ENCODE measurements at regions not wholly inside any gene's neighbourhood (a gene's known extent, or its start where the extent isn't known, plus 50 kb on each side); places are given as distances from the start of the nearest gene placed in this dataset.
A peak's percentile ranks its signal among the peaks of the same experiment; 100 is the strongest.
"Not testable (repeated sequence)": the region's sequence is repeated elsewhere in the genome, so short reads cannot be mapped to it uniquely, and the experiment has no call there.

GRCh38 chr9:13915591-13916301 is 398.2 kb downstream of the NFIB start:
- Histone ChIP-seq H3K36me3 (ENCODE audit: control insufficient read depth in 4 of 4, insufficient read depth in 4 of 4, low read length in 4 of 4) (no peaks in the 10 kb centered on the region), H3K9me3 (ENCODE audit: control insufficient read depth in 4 of 4, insufficient read depth in 3 of 4, low read length in 3 of 4) (no peaks in the 10 kb centered on the region), H3K4me1 (ENCODE audit: control insufficient read depth in 5 of 5, insufficient read depth in 5 of 5, low read length in 5 of 5) (peaks cover 0 to 8% (median 0%) of the 10 kb centered on the region in 5 donors), H3K4me3 (no peak overlapping the region), H3K9ac (ENCODE audit: insufficient read depth in 1 of 2, low read length in 2 of 2) (no peak overlapping the region), H3K27me3 (ENCODE audit: control insufficient read depth in 3 of 3, insufficient read depth in 3 of 3, low read length in 2 of 3) (no peaks in the 10 kb centered on the region), H3K27ac (ENCODE audit: low read depth in 1 of 2, low read length in 1 of 2) (peak overlapping the region in 1 of 2 donors; percentile 70)
- TF ChIP-seq CTCF (IDR thresholded peaks at IDR 0.05; ENCODE audit: control extremely low read depth, extremely low read depth): no peak
- DNase-seq: no peak
- 80 to 86% methylated on average over 4 of the region's 4 CpGs for WGBS, 2 donors
- ATAC-seq (ENCODE audit: insufficient read depth, low FRiP score): no peak

GRCh38 chr9:13915131-13915530 is 398.8 kb downstream of the NFIB start:
- Histone ChIP-seq H3K27ac (ENCODE audit: low read depth in 1 of 2, low read length in 1 of 2) (peak overlapping the region in 1 of 2 donors; percentile 70), H3K4me3 (no peak overlapping the region), H3K9me3 (ENCODE audit: control insufficient read depth in 4 of 4, insufficient read depth in 3 of 4, low read length in 3 of 4) (no peaks in the 10 kb centered on the region), H3K36me3 (ENCODE audit: control insufficient read depth in 4 of 4, insufficient read depth in 4 of 4, low read length in 4 of 4) (no peaks in the 10 kb centered on the region), H3K4me1 (ENCODE audit: control insufficient read depth in 5 of 5, insufficient read depth in 5 of 5, low read length in 5 of 5) (peaks cover 0 to 3% (median 0%) of the 10 kb centered on the region in 5 donors), H3K27me3 (ENCODE audit: control insufficient read depth in 3 of 3, insufficient read depth in 3 of 3, low read length in 2 of 3) (no peaks in the 10 kb centered on the region), H3K9ac (ENCODE audit: insufficient read depth in 1 of 2, low read length in 2 of 2) (no peak overlapping the region)
- DNase-seq (no peak), ATAC-seq (ENCODE audit: insufficient read depth, low FRiP score) (no peak)
- 94 to 95% methylated on average over 1 of the region's 1 CpG for WGBS, 2 donors
- no peak for TF ChIP-seq CTCF (IDR thresholded peaks at IDR 0.05; ENCODE audit: control extremely low read depth, extremely low read depth)

GRCh38 chr9:13911473-13911872 is 402.5 kb downstream of the NFIB start:
- H3K9me3 ChIP-seq (ENCODE audit: control insufficient read depth in 4 of 4, insufficient read depth in 3 of 4, low read length in 3 of 4): no peaks in the 10 kb centered on the region
- DNase-seq (no peak), ATAC-seq (ENCODE audit: insufficient read depth, low FRiP score) (no peak)
- H3K4me1 ChIP-seq (ENCODE audit: control insufficient read depth in 5 of 5, insufficient read depth in 5 of 5, low read length in 5 of 5): no peaks in the 10 kb centered on the region
- H3K27ac ChIP-seq (ENCODE audit: low read depth in 1 of 2, low read length in 1 of 2): no peak overlapping the region
- H3K27me3 ChIP-seq (ENCODE audit: control insufficient read depth in 3 of 3, insufficient read depth in 3 of 3, low read length in 2 of 3): no peaks in the 10 kb centered on the region
- TF ChIP-seq CTCF (IDR thresholded peaks at IDR 0.05; ENCODE audit: control extremely low read depth, extremely low read depth): no peak
- H3K36me3 ChIP-seq (ENCODE audit: control insufficient read depth in 4 of 4, insufficient read depth in 4 of 4, low read length in 4 of 4): no peaks in the 10 kb centered on the region
- 77 to 86% methylated on average over 2 of the region's 2 CpGs for WGBS, 2 donors
- no peak overlapping the region for H3K4me3 ChIP-seq
- H3K9ac ChIP-seq (ENCODE audit: insufficient read depth in 1 of 2, low read length in 2 of 2): no peak overlapping the region

- not testable (repeated sequence) for ATAC-seq (ENCODE audit: insufficient read depth, low FRiP score); H3K4me1 ChIP-seq (ENCODE audit: control insufficient read depth in 5 of 5, insufficient read depth in 5 of 5, low read length in 5 of 5); H3K27ac ChIP-seq (ENCODE audit: low read depth in 1 of 2, low read length in 1 of 2); DNase-seq; H3K4me3 ChIP-seq; H3K9ac ChIP-seq (ENCODE audit: insufficient read depth in 1 of 2, low read length in 2 of 2); H3K9me3 ChIP-seq (ENCODE audit: control insufficient read depth in 4 of 4, insufficient read depth in 3 of 4, low read length in 3 of 4); H3K36me3 ChIP-seq (ENCODE audit: control insufficient read depth in 4 of 4, insufficient read depth in 4 of 4, low read length in 4 of 4); H3K27me3 ChIP-seq (ENCODE audit: control insufficient read depth in 3 of 3, insufficient read depth in 3 of 3, low read length in 2 of 3)
- 95 to 99% methylated on average over 3 of the region's 3 CpGs for WGBS, 2 donors
Observed at GRCh38 chr9:13907842-13908241, 406.1 kb downstream of the NFIB start.
